Caco-2 (cell line): ENCODE measurements at regions not wholly inside any gene's neighbourhood (a gene's known extent, or its start where the extent isn't known, plus 50 kb on each side); places are given as distances from the start of the nearest gene placed in this dataset.

Experiments used
- BruUV-seq: library from RNA; stranded (reverse); fragments of 400-500 nt; replicated peaks from 2 replicates; lab custom pipeline; 2021; lab: Mats Ljungman, UMichigan
- CTCF ChIA-PET: fragments of 300-600 bp; sonication (Branson Sonifier 250); formaldehyde crosslinking; loops from one replicate; lab custom pipeline; 2022; ENCODE audit warnings: antibody characterized with exemption; lab: Charles Lee
- POLR2A ChIA-PET: fragments of 300-600 bp; sonication (Branson Sonifier 250); formaldehyde crosslinking; loops from one replicate; lab custom pipeline; 2022; ENCODE audit warnings: antibody characterized with exemption; lab: Charles Lee
- DNase-seq, 2 experiments: peaks; one replicate each; pipeline versions ENCODE4 v3.0.0 to v3.0.0-alpha.2; 2020 to 2022
- H3K27me3 ChIP-seq: replicated peaks from 2 replicates; pipeline ENCODE4 v1.6.0; 2011; ENCODE audit warnings: low read length; ENCODE audit not compliant: control insufficient read depth, insufficient read depth
- H3K36me3 ChIP-seq: 2 replicates; pipeline ENCODE4 v1.5.1; 2011; ENCODE audit warnings: low read length; ENCODE audit not compliant: control insufficient read depth, insufficient read depth
- H3K4me1 ChIP-seq: fragments of 250-450 bp; sonication (Bioruptor Pico); 2 replicates; pipeline ENCODE4 v1.5.1; 2020; ENCODE audit warnings: mild to moderate bottlenecking
- H3K4me3 ChIP-seq: 2 replicates; pipeline ENCODE4 v1.5.1; 2011; ENCODE audit warnings: low read depth, mild to moderate bottlenecking, control low read depth, low read length
- H3K9me3 ChIP-seq: fragments of 250-450 bp; sonication (Bioruptor Pico); 2 replicates; pipeline ENCODE4 v1.5.1; 2020; ENCODE audit warnings: mild to moderate bottlenecking, moderate library complexity
- H3K27ac Mint-ChIP-seq: one replicate; pipeline ENCODE4 v1.8.0; 2022; ENCODE audit warnings: mixed read lengths; ENCODE audit not compliant: unreplicated experiment
- H3K27me3 Mint-ChIP-seq: one replicate; pipeline ENCODE4 v1.8.0; 2022; ENCODE audit warnings: mixed read lengths; ENCODE audit not compliant: insufficient read depth, unreplicated experiment
- H3K36me3 Mint-ChIP-seq: one replicate; pipeline ENCODE4 v1.8.0; 2022; ENCODE audit warnings: mild to moderate bottlenecking, mixed read lengths; ENCODE audit not compliant: insufficient read depth, unreplicated experiment
- H3K4me1 Mint-ChIP-seq: one replicate; pipeline ENCODE4 v1.8.0; 2022; ENCODE audit warnings: low read depth, mixed read lengths; ENCODE audit not compliant: unreplicated experiment
- H3K4me3 Mint-ChIP-seq: one replicate; pipeline ENCODE4 v1.8.0; 2022; ENCODE audit warnings: mild to moderate bottlenecking, moderate library complexity, mixed read lengths; ENCODE audit not compliant: unreplicated experiment
- H3K9me3 Mint-ChIP-seq: one replicate; pipeline ENCODE4 v1.8.0; 2022; ENCODE audit warnings: mixed read lengths; ENCODE audit not compliant: unreplicated experiment
- intact Hi-C: fragments of 100-400 bp; cut with micrococcal nuclease; formaldehyde crosslinking; loops from one replicate; pipeline ENCODE4 v1.10.0; 2022; ENCODE audit not compliant: unreplicated experiment
- TF ChIP-seq, protein P1 (sequence below), 2 experiments: fragments of 200-600 bp in 1 of 2; IDR thresholded peaks; 1 replicate in 1 of 2; 2 replicates in 1 of 2; pipeline versions ENCODE4 v1.5.1 to v1.8.0; 2011 to 2022; ENCODE audit warnings: antibody characterized with exemption in 1 of 2, control low read depth in 1 of 2, inconsistent platforms in 1 of 2, low read depth in 1 of 2, low read length in 1 of 2, mild to moderate bottlenecking in 1 of 2, moderate library complexity in 1 of 2; ENCODE audit not compliant: insufficient read depth in 1 of 2, severe bottlenecking in 1 of 2, unreplicated experiment in 1 of 2

DNA sequence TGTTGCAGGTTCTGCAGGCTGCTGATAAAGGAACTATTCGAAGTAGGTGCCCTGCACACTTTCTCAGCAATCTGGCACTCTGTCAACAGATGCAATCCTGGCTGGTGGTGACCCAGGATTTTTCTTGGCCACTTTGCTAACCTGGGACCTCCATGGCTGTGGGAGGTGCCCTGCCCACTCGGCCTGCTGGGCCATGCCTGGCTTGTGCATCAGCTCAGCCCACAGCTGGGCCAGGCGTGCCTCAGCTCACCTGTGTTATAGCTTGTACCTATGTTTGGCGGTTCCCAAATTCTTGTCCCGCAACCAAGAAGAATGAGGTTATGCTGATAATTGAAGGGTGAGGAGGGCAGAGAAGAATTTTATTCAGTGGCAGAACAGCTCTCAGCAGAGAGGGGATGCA lies 141.7 kb downstream of the NPY start:
- no TSS peak for BruUV-seq
- Mint-ChIP-seq H3K4me3 (no peak overlapping the region), H3K4me1 (no peaks in the 10 kb centered on the region), H3K36me3 (no peaks in the 10 kb centered on the region), H3K27ac (no peak overlapping the region), H3K9me3 (peaks cover 18% of the 10 kb centered on the region), H3K27me3 (no peaks in the 10 kb centered on the region)
- Histone ChIP-seq H3K4me3 (no peak overlapping the region), H3K36me3 (no peaks in the 10 kb centered on the region), H3K27me3 (no peaks in the 10 kb centered on the region), H3K9me3 (peaks cover 15% of the 10 kb centered on the region; the same call in 1 of the 2 replicates), H3K4me1 (no peaks in the 10 kb centered on the region)
- TF ChIP-seq, protein P1, sequence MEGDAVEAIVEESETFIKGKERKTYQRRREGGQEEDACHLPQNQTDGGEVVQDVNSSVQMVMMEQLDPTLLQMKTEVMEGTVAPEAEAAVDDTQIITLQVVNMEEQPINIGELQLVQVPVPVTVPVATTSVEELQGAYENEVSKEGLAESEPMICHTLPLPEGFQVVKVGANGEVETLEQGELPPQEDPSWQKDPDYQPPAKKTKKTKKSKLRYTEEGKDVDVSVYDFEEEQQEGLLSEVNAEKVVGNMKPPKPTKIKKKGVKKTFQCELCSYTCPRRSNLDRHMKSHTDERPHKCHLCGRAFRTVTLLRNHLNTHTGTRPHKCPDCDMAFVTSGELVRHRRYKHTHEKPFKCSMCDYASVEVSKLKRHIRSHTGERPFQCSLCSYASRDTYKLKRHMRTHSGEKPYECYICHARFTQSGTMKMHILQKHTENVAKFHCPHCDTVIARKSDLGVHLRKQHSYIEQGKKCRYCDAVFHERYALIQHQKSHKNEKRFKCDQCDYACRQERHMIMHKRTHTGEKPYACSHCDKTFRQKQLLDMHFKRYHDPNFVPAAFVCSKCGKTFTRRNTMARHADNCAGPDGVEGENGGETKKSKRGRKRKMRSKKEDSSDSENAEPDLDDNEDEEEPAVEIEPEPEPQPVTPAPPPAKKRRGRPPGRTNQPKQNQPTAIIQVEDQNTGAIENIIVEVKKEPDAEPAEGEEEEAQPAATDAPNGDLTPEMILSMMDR (IDR thresholded peaks at IDR 0.05; ENCODE audit: insufficient read depth in 1 of 2, low read depth in 1 of 2, low read length in 1 of 2, severe bottlenecking in 1 of 2, unreplicated experiment in 1 of 2): no peak
- intact Hi-C loops: no loop called here
- ChIA-PET POLR2A (no interaction called here), CTCF (no interaction called here)
- DNase-seq: no peak

DNA sequence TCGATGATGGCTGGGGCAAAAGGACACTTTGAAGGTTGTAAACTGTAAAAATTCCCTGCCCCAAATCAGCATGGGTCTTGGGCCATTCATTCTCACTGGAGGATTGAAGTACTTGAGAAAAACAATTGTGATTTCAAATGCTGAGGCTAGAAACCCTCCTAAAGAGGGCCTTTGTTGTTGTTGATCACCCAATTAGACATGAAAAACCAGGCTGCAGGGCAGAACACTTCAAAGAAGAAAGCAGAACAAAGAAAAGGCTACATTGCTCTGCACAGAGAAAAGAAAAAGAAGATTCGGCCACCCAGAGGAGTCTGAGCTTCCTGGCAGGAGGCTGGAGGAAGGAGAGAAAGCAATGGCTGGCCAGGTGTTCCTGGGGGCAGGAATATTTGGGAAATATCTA lies 143.1 kb downstream of the NPY start:
- no TSS peak for BruUV-seq
- Mint-ChIP-seq H3K4me1 (no peaks in the 10 kb centered on the region), H3K9me3 (peaks cover 18% of the 10 kb centered on the region), H3K4me3 (no peak overlapping the region), H3K27ac (no peak overlapping the region), H3K36me3 (no peaks in the 10 kb centered on the region), H3K27me3 (no peaks in the 10 kb centered on the region)
- POLR2A ChIA-PET: no interaction called here
- Histone ChIP-seq H3K4me3 (no peak overlapping the region), H3K36me3 (no peaks in the 10 kb centered on the region), H3K4me1 (no peaks in the 10 kb centered on the region), H3K27me3 (no peaks in the 10 kb centered on the region), H3K9me3 (peaks cover 15% of the 10 kb centered on the region; the same call in 1 of the 2 replicates)
- intact Hi-C loops: no loop called here
- CTCF ChIA-PET: no interaction called here
- no peak for DNase-seq
- TF ChIP-seq, protein P1 (IDR thresholded peaks at IDR 0.05; ENCODE audit: insufficient read depth in 1 of 2, low read depth in 1 of 2, low read length in 1 of 2, severe bottlenecking in 1 of 2, unreplicated experiment in 1 of 2): no peak

DNA sequence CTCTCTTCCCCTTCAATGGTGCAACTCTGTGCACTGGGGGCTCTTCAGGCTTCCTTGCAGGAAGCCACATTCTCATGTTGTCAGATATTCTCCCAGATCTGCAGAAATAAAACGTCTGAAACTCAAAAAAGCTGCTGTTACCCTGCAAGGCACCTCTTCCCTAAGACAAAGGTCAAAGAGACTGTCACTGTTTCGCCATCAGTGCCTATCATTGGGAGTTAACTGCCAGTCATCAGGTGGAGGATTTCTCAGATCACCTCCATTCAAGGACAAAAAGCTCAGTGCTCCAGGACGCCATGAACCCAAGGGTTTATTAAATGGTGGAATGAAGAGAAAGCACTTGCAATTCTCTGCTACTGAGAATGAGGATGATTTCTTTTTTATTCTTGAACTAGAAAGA lies 144.6 kb upstream of the PALS2 start:
- no peak overlapping the region for H3K27ac Mint-ChIP-seq
- ChIA-PET CTCF (no interaction called here), POLR2A (no interaction called here)
- peaks cover 18% of the 10 kb centered on the region for H3K9me3 Mint-ChIP-seq
- H3K36me3 Mint-ChIP-seq: no peaks in the 10 kb centered on the region
- Histone ChIP-seq H3K9me3 (peaks cover 15% of the 10 kb centered on the region; the same call in 1 of the 2 replicates), H3K27me3 (no peaks in the 10 kb centered on the region), H3K36me3 (no peaks in the 10 kb centered on the region), H3K4me3 (no peak overlapping the region), H3K4me1 (no peaks in the 10 kb centered on the region)
- BruUV-seq: no TSS peak
- no peak overlapping the region for H3K4me3 Mint-ChIP-seq
- intact Hi-C loops: no loop called here
- DNase-seq: no peak
- H3K27me3 Mint-ChIP-seq: no peaks in the 10 kb centered on the region
- no peaks in the 10 kb centered on the region for H3K4me1 Mint-ChIP-seq
- TF ChIP-seq, protein P1 (IDR thresholded peaks at IDR 0.05; ENCODE audit: insufficient read depth in 1 of 2, low read depth in 1 of 2, low read length in 1 of 2, severe bottlenecking in 1 of 2, unreplicated experiment in 1 of 2): no peak
